Rectal smooth muscle tissue (tissue), 1 donor: ENCODE measurements at regions not wholly inside any gene's neighbourhood (a gene's known extent, or its start where the extent isn't known, plus 50 kb on each side); places are given as distances from the start of the nearest gene placed in this dataset.
A peak's percentile ranks its signal among the peaks of the same experiment; 100 is the strongest.

ENCODE experiments used
- H3K27ac ChIP-seq: one replicate; pipeline ENCODE4 v1.7.0; 2013; ENCODE audit warnings: low read depth, low read length, inconsistent platforms
- H3K27me3 ChIP-seq: one replicate; pipeline ENCODE4 v1.7.0; 2013; ENCODE audit warnings: low read length; ENCODE audit not compliant: control insufficient read depth, insufficient read depth
- H3K36me3 ChIP-seq: one replicate; pipeline ENCODE4 v1.7.0; 2013; ENCODE audit warnings: low read length; ENCODE audit not compliant: control insufficient read depth, insufficient read depth
- H3K4me1 ChIP-seq: one replicate; pipeline ENCODE4 v1.7.0; 2013; ENCODE audit warnings: low read length; ENCODE audit not compliant: control insufficient read depth, insufficient read depth
- H3K4me3 ChIP-seq: one replicate; pipeline ENCODE4 v1.7.0; 2013; ENCODE audit warnings: low read length
- H3K9ac ChIP-seq: one replicate; pipeline ENCODE4 v1.7.0; 2013; ENCODE audit warnings: low read length

GRCh38 chr12:91382081-91382543 is 199.5 kb upstream of the DCN start:
- Histone ChIP-seq H3K4me3 (peak overlapping the region; percentile 62), H3K4me1 (peaks cover 2% of the 10 kb centered on the region), H3K27ac (peak overlapping the region; percentile 85), H3K27me3 (no peaks in the 10 kb centered on the region), H3K9ac (peak overlapping the region; percentile 45), H3K36me3 (no peaks in the 10 kb centered on the region)

- Histone ChIP-seq H3K36me3 (no peaks in the 10 kb centered on the region), H3K27me3 (no peaks in the 10 kb centered on the region), H3K4me3 (peak overlapping the region; percentile 62), H3K4me1 (peaks cover 2% of the 10 kb centered on the region), H3K27ac (peak overlapping the region; percentile 85), H3K9ac (peak overlapping the region; percentile 45)
Measured at GRCh38 chr12:91381309-91381804, 198.7 kb upstream of the DCN start.

GRCh38 chr12:91380631-91381030 is 198.0 kb upstream of the DCN start:
- H3K27me3 ChIP-seq: no peaks in the 10 kb centered on the region
- no peak overlapping the region for H3K27ac ChIP-seq

GRCh38 chr12:91379051-91379775 is 196.6 kb upstream of the DCN start:
- no peaks in the 10 kb centered on the region for H3K36me3 ChIP-seq
- H3K9ac ChIP-seq: no peak overlapping the region
- H3K4me1 ChIP-seq: peaks cover 2% of the 10 kb centered on the region
- H3K4me3 ChIP-seq: no peak overlapping the region
- H3K27me3 ChIP-seq: no peaks in the 10 kb centered on the region
- H3K27ac ChIP-seq: no peak overlapping the region

More at GRCh38 chr12:91380631-91381030, 198.0 kb upstream of the DCN start:
- Histone ChIP-seq H3K36me3 (no peaks in the 10 kb centered on the region), H3K9ac (no peak overlapping the region), H3K4me1 (peaks cover 2% of the 10 kb centered on the region), H3K4me3 (no peak overlapping the region)

DNA sequence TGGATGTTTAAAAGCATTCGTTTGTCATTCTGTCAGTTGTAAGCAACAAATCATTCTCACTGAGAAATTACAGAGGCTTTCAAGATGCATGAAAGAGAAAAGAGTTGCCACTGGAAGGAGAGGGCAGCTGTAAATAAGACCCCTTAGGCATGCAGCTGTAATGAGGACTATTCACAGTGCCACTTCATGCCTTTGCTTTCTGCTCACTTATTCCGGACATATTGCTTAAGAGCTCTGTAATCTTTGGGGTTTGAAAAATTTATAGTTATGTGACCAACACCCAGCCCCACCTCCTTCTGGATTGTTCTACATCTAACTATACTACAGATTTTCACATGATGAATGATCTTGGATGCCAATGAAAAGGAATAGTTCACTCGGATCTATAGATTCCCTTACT is 194.8 kb upstream of the DCN start:
- no peaks in the 10 kb centered on the region for H3K27me3 ChIP-seq
- no peak overlapping the region for H3K9ac ChIP-seq
- H3K36me3 ChIP-seq: no peaks in the 10 kb centered on the region
- no peak overlapping the region for H3K27ac ChIP-seq
- H3K4me3 ChIP-seq: no peak overlapping the region
- H3K4me1 ChIP-seq: peaks cover 1% of the 10 kb centered on the region

DNA sequence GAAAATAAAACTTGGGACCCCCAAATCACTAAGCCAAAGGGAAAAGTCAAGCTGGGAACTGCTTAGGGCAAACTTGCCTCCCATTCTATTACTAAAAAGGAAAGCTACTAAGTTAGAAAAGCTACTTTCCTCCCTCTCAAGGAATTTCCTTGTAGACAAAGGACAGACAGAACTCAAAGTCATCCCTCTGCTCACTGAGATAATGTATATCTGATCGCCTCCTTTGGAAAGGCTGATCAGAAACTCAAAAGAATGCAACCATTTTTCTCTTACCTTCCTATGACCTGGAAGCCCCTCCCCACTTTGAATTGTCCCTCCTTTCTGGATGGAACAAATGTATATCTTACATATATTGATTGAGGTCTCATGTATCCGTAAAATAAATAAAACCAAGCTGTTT is 190.5 kb upstream of the DCN start:
- Histone ChIP-seq H3K9ac (no peak overlapping the region), H3K4me3 (no peak overlapping the region), H3K4me1 (no peaks in the 10 kb centered on the region), H3K27ac (no peak overlapping the region), H3K27me3 (no peaks in the 10 kb centered on the region), H3K36me3 (no peaks in the 10 kb centered on the region)

DNA sequence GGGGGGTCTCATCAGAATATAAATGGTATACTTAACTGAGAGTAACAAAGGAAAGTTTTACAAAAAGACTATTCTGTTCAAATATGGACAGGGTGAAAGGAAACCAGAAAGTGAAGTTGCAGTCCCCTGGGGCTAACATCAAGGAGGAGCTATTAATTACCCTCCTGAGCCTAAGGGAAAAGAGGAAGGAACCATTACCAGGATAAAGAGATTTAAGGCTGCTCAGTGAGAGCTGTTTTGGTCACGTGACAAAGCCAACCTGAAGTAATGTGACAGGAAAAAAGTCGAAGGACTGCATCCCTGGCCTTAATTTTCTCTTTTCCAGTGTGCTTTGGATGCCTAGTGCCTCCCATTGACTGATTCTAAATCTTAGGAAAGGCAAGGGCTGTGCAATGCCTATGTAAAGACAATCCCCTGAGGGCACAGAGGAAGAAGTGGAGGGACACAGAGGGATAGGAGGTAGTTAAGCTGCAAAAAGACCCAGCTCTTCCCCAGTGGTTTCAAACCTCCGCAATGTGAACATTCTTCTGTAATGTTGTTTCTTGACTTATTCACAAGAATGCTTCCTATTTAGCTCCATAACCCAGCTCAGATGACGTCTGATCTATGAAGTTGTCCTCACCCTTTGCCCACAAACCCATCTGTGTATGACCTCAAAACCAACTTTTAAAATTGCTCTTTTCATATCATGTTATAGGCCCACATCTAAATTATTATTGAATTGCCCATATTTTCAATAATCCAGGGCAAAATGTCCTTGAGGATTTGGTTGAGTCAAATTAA is 187.7 kb upstream of the DCN start:
- H3K4me3 ChIP-seq: no peak overlapping the region
- no peaks in the 10 kb centered on the region for H3K36me3 ChIP-seq
- H3K4me1 ChIP-seq: no peaks in the 10 kb centered on the region
- no peak overlapping the region for H3K27ac ChIP-seq
- no peaks in the 10 kb centered on the region for H3K27me3 ChIP-seq
- H3K9ac ChIP-seq: no peak overlapping the region

GRCh38 chr12:91368613-91369012 is 186.0 kb upstream of the DCN start:
- H3K4me1 ChIP-seq: no peaks in the 10 kb centered on the region
- no peak overlapping the region for H3K9ac ChIP-seq
- H3K36me3 ChIP-seq: no peaks in the 10 kb centered on the region
- no peak overlapping the region for H3K4me3 ChIP-seq
- H3K27me3 ChIP-seq: no peaks in the 10 kb centered on the region
- no peak overlapping the region for H3K27ac ChIP-seq

DNA sequence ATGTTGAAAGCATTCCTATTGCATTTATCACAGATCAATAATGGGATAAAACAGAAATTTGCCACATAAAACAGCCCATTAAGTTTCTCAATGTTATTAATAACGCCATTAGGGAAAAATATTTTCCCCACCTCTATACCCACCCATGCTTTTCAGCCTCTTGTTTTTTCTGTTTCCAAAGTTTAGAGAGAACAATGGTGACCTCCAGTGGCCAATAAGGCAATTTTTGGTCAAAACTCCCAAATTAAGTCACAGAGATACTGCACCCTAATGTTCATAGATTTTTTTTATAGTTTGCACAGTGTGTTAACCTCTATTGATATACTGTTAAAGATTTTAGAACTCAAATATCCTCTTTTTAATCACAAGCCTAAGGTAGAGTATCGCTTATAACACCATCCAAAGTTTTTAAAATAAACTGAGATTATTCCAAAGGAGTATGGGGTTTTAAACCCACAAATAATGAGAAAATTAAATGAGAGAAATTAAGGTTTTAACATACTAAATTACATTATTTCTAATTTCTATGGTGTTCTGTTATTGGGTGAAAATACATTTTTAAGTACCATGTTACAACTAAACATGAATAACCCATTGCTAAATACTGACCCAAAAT is 184.7 kb upstream of the DCN start:
- Histone ChIP-seq H3K27me3 (no peaks in the 10 kb centered on the region), H3K27ac (no peak overlapping the region), H3K9ac (no peak overlapping the region), H3K4me1 (no peaks in the 10 kb centered on the region), H3K36me3 (no peaks in the 10 kb centered on the region), H3K4me3 (no peak overlapping the region)

DNA sequence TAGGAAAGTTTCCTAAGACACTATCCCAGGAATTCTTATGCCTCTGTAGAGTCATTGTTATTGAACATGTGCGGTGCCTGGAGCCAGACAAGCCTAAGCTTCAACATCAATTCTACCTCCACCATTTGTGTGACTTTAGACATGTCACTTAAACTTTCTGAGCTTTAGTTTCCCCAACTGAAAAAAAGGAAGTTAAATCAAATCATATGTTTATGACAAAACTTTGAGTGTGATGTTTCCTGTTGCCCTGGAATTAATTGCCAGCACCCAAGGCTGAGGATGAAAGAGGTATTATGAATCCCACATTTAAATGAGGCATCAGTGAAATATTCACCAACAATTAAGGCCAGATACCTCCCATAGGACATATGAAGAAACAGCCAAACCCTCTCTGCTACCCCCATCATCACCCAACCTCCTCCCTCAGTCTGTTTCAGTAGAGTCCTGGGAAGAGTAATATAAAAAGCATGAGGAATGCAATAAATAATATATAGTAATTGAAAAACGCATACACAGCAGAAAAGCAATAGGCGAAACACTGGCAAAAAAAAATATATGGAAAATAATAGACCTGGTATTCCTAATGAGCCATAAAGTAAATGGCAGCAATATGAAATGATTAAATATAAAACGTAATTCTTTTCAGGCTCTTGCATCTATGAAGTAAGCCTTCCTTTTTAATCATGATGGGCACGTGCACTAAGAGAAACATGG is 182.0 kb upstream of the DCN start:
- H3K4me1 ChIP-seq: no peaks in the 10 kb centered on the region

GRCh38 chr12:91361864-91362263 is 179.2 kb upstream of the DCN start:
- H3K36me3 ChIP-seq: no peaks in the 10 kb centered on the region
- no peak overlapping the region for H3K27ac ChIP-seq
- no peaks in the 10 kb centered on the region for H3K4me1 ChIP-seq
- H3K27me3 ChIP-seq: no peaks in the 10 kb centered on the region
- no peak overlapping the region for H3K9ac ChIP-seq
- H3K4me3 ChIP-seq: no peak overlapping the region

More for the DNA sequence above, 182.0 kb upstream of the DCN start:
- H3K9ac ChIP-seq: no peak overlapping the region
- H3K27me3 ChIP-seq: no peaks in the 10 kb centered on the region
- H3K36me3 ChIP-seq: no peaks in the 10 kb centered on the region
- H3K4me3 ChIP-seq: no peak overlapping the region
- H3K27ac ChIP-seq: no peak overlapping the region

GRCh38 chr12:91357381-91357780 is 174.8 kb upstream of the DCN start:
- H3K4me1 ChIP-seq: no peaks in the 10 kb centered on the region
- H3K27ac ChIP-seq: no peak overlapping the region
- H3K27me3 ChIP-seq: no peaks in the 10 kb centered on the region
- H3K9ac ChIP-seq: no peak overlapping the region
- H3K36me3 ChIP-seq: no peaks in the 10 kb centered on the region
- no peak overlapping the region for H3K4me3 ChIP-seq
